Midbrain (tissue), 1 donor: ENCODE measurements at regions not wholly inside any gene's neighbourhood (a gene's known extent, or its start where the extent isn't known, plus 50 kb on each side); places are given as distances from the start of the nearest gene placed in this dataset.

Source experiments
- DNase-seq: peaks from one replicate; lab custom pipeline; 2025; lab: John Stamatoyannopoulos, UW

DNA sequence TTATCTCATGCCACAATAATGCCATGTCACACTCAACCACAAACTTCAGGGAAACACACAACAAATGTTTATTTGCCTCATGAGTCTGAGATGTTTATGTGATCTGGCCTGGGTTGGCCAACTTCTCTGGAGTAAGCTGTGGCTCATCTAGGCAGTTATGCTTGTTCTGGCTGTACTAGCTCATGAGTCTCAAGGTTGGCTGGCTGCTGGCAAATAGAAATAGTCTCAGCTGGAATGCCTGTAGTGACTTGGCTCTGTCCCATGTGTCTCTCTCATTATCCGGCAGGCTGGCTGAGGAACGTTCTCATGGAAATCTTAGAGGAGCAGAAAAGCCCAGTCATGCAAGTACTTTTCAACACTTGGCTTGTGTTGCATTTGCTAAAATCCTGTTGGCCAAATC, 234.9 kb upstream of the CDH2 start:
- DNase-seq, result no peak

DNA sequence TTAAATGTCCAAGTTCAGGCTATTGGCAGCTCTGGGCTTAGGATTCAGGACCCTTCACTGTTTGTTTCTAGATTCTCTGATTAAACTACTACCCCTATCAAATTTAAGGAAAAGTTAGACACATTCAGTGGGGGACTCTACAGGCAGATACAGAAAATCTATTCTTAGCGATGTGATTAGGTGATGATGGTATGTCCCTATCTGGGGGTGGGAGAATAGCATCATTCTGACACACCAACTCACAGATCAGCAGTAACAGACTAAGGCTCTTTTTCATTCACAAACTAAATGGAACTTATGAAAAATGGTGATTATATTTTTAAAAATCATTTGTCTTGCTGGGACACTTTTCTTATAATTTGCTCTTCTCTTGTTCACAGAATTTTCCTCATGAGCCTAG, 232.9 kb upstream of the CDH2 start:
- DNase-seq, result no peak

DNA sequence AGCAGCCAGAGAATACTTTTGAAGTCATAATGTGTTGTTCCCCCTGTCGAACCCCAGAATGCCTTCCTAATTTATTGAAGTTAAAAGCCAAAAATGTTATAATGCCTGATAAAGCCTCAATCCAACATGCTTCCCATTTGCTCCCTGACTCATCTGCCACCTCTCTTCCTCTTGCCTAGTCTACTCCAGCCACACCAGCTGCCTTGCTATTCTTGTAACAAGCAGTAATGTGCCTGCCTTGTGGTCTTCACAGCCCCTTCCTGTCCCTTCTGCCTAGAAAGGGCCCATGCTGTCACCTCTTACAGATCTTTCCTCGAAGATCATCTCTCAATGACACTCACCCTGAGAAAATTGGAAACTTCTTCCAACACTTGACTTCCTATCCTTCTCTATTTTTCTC, 231.6 kb upstream of the CDH2 start:
- no peak for DNase-seq

DNA sequence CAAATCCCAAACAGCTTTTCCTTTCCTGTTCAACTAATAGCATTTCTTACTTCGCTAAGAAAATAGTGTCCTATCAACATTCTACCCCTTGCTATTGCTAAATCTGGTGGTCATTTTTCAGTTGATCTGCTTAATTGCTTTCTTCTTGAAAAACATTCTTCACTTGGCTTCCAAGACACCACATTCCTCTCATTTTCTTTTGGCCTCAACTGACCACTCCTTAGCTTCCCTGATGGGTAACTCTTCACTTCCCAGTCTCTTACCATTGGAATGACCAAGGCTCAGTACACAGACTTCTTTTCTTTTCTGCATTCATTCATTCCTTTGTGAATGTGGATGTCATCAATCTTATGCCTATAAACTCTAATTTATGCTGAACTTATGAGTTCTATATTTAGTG, 230.8 kb upstream of the CDH2 start:
- no peak for DNase-seq

DNA sequence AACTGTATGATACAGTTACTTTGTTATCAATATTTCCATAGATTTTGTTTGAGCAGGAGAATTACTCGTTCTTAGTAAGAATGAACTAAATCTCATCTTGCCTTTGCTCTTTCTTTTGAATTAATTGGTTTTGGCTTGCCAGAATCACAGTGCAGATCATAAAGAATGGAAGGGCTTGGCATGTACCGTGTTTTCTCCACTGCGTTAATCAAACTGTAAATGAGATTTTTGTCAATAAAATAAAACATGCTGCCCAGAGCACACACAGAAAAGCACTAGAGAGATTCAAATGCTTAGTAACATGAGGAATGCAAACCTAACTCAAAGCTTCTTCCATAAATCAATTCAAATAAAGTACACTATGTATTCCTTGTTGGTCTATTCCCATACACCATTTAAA, 229.6 kb upstream of the CDH2 start:
- DNase-seq, result no peak

DNA sequence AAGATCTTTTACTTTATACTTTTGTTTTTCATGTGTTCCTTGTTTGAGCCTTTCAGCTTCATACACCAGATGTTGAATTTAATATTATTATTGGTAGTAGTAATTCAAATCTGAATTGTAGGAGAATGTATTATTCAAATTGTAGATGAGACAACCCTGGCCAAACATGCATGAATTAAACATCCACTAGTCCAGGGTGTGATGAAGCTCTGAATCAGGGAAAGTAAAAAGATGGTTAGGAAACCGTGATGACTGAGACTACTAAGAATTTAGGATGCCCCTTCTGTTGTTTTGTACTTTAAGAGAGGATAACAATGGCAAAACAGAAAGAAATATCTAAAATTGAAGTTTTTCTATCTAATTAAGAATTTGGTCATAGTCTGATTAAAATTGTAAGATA, 227.8 kb upstream of the CDH2 start:
- no peak for DNase-seq

DNA sequence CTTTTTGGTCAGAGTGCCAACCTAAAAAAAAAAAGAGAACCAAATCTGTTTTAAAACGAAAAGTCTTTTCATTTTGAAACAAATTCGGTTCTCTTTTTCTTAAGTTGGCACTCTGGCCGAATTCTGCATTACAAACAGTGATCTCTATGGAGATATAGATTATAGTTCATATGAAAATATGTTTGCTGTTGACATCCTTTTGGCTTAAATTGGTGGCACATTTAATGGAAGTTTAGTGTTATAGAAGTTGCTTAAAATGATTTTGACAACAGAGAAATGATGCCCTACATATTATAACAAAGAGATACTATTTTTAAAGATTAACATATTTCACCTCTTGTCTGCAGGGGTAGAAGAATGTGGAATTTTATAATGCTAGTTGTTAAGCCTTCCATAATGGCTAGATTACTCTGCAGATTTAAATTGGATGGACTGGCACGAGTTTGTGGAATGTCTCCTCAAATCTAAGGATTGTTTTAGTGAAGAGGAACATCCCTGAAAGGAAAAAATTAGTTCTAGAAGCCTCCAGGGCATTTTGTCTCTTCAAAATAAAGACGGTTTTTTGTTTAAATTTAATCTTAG, 222.9 kb upstream of the CDH2 start:
- no peak for DNase-seq

DNA sequence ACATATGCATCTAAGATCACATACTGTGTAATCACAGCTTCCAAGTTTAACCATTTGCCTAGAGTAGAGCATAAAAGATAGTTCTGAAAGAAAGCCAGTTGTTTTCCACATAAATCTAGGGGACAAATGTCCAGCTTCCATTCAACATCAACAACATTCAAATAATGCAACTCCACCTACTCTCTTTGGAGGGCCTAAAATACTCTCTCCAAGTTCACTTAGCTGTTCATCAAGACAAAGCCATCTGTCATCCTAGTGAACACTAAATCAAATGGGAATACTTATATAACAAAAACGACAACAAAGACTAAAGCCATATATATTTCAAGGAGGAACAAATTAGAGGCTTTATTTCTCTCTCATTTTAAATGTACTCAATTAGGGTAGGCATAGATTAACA, 221.5 kb upstream of the CDH2 start:
- no peak for DNase-seq

DNA sequence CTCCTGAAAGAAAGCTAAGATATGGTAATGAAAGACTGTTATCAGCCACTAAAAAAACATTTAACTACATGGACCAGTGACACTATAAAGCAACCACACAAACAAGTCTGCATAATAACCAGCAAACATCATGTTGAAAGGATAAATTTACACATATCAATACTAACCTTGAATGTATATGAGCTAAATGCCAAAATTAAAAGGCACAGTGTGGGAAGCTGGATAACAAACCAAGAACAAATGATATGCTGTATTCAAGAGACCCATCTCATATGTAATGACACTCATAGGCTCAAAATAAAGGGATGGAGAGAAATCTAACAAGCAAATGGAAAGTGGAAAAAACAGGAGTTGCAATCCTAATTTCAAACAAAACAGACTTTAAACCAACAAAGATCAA, 213.1 kb upstream of the CDH2 start:
- DNase-seq, result no peak

DNA sequence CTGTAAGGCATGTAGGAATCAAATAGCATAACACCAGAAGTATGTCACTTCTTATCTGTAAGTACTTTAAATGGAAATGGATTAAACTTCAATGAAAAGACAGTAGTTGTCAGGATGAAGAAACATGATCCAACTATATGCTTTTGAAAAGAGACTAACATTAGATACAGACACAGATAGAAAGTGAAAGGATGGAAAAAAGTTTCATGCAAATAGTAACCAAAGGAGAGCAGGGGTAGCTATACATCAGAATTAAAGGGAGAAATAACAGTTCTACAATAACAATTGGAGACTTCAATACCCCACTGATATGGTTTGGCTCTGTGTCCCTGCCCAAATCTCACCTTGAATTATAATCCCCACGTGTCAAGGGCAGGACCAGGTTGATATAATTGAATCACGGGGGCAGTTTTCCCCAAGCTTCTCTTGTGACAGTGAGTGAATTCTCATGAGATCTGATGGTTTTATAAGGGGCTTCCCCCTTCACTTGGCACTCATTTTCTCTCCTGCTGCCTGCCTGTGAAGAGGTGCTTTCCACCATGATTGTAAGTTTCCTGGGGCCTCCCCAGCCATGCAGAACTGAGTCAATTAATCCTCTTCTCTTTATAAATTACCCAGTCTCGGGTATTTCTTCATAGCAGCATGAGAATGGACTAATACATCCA, 205.4 kb upstream of the CDH2 start:
- DNase-seq, result no peak

DNA sequence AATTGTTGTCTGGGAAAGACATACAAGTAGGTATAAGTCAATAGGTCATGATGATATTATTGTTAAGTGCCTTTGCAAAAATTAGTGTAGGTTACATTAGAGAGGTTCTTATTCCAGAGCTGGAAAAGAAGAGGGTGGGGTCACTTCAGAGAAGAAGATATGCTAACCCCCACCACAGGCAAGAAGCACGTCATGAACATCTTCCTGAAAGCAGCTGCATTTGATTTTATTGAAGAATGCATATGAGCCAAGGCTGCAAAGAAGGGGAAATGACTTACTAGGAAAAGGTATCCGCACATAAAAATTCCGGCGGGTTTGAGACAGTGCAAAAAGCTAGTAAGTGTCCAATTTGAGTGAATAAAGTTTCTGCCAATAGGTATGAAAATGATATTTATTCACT, 195.3 kb upstream of the CDH2 start:
- DNase-seq, result no peak

DNA sequence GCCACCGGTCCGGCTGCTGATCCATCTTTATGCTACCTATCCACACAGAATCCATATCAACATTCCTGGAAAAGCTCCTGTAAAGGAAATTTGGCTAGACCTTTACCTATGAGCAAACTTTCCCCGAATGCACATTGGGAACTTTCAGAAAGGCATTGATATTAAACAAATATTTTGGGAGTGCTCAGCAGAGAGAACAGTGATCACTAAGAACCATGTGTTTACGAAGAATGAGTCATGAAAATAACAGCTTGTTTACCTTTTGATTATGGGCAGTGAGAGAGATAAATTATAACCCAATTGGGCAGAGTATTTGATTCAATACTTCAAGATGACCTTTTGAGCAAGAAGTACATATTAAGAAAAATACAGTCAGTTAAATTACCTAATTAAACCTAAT, 189.7 kb upstream of the CDH2 start:
- no peak for DNase-seq

DNA sequence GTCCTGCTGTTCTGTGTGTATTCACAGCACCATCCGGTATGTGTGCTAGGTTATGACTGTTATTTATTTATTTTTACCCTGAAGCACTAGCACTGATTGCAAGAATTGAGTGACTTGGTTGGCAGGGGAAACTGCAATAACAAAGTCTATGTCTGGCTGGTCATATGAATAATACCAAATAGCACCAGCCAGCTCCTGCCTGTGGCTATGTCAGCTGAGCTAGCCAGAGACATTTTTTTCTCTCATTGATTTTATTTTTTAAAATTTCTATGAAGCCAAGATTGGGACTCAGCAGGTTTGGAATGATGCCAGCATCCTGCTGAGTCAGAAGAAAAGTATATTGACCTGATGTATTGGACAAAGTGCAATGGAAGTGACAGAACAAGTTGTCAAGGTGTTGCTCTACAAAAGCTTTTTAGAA, 188.5 kb upstream of the CDH2 start:
- no peak for DNase-seq

DNA sequence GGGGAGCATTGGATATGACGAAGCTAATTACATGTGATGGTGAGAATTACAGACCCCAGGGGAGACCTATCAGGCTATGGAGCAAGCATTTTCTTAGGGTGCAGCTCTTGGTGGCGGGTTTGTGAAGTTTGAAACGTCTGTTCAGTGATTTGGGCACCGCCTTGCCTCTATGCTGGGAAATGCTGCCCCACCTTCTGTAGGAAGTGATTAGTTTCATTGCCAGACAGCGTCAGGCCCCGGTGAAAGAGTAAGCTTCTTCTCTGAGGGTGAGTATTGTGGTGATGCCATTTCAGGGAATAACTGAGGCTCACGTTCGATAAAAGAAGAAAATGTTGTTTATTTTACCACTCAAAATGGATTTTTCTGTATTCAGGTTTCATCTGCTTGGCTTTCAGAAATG, 186.2 kb upstream of the CDH2 start:
- DNase-seq, result no peak

DNA sequence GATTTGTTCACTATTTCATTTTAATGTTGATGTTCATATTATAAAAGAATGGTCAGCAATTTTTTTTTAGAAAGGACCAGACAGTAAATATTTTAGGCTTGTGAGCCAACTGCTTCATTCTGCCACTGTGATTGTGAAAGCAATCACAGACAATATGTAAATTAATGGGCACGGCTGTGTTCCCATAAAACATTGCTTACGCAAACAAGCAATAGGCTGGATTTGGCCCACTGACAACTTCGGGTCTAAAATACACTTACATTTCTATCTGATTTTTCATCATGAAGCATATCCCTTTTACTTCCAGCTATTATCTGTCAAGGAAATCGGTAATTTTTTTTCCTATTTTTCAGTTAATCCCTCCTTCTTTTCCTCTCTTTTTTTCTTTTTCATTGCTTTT, 182.2 kb upstream of the CDH2 start:
- DNase-seq, result no peak

DNA sequence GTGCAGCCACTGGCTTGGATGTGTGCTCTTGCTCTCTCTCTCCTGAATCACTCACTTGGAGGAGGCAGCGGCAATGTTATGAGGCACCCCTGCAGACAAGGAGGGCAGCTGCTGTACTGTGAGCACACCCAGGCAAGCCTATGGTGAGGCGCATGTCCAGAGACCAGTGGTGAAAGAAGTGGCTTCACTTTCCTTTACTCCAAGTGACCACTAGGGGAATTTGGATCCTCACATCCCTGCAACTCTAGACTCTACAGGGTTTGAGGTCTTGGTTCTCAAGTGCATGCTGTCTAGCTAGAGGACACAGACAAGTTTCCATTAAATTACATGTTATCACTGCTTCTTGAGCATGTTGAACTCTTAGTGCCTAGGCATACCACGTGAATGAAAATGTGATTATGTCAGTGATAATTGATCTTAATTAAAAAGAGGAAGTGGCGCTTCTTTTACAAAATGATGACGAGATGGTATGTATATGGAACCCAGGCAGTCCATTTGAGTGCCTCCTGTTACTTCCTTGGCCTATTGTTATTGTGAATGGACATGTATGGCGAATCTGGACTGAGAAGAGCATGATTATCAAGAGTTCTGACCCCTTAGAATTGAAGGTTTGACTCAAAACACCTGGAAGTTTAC, 181.0 kb upstream of the CDH2 start:
- no peak for DNase-seq

DNA sequence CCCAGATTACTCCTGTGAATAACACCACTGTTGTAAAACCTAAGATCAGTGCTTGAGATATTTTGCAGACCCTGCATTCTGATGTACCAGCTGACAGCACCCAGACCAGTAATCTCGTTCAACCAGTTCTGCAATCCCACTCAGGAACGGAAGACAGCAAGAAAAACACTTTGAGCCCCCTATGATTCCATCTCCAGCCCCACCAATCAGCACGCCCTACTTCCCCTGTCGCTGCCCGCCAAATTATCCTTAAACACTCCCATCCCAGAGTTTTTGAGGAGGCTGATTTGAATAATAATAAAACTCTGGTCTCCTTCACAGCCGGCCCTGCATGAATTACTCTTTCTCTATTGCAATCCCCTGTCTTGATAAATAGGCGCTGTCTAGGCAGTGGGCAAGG, 173.9 kb upstream of the CDH2 start:
- no peak for DNase-seq

DNA sequence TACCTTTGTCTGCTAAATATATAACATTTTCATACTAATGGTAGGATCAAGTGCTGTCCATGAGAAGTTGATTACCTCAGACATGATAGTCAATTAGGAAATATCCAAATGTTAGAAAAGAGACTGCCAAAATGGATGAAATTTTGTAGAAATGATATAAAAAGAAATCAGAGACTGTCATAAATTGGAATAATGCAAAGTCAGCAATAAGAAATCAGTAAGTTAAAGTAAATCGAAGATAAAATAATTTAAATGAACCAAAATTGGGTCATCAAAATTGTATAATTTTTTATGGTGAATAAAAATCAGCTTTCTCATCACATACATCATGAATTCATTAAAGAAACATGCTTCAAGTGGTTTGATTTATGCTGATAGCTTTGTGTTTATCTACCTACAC, 165.3 kb upstream of the CDH2 start:
- no peak for DNase-seq

DNA sequence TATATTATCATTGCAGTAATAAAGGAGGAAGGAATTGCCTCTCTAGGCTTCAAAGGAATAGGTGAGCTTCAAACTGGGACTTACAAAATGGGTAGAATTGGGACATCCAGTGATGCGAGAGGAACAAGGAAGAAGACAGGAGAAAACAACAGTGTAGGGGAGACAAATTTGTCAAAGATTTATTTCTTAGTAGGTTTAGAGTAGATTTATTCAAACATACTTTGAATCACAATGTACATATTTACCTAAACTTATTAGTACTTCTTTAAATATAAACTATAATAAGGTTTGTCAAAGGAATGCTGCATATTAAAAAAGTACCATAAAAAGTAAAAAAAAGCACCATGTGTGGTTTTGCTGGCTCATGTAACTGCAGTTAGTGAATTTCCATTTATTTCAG, 161.4 kb upstream of the CDH2 start:
- no peak for DNase-seq

DNA sequence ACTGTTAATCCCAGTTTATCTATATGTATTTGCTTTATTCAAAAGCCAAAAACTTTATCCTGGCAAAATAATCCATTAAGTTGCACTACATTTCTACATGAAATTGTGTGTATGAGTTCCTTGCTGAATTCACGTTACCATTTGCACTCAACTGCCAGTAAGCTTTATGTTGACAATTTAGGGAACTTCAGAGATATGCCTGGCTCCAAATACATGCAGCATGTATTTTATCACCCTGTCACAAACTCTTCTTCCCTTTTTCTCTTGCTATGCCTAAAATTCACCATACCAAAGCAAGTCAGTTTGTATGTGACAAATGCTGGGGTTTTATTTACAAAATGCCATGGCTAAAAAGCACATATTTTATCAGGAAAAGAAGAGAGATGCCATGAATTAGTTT, 157.6 kb upstream of the CDH2 start:
- no peak for DNase-seq

DNA sequence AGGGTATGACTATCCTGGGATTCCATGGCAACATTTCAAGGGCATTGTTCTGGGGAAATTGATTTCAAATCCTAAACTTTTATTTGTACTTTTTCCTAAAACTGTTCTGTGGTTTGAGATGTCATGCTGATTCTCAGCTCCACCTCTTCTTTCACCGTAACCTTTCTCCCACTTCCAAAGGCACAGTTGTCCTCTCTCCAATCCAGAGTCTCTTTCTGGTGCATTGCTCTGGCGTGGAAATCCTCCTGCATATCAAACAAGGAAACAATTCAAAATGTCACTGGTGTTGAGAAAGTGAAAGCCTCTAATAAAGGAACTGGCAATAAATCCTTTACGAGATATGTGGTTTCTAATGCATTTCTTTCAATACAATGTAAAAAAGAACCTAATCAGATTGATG, 155.1 kb upstream of the CDH2 start:
- DNase-seq, result no peak

DNA sequence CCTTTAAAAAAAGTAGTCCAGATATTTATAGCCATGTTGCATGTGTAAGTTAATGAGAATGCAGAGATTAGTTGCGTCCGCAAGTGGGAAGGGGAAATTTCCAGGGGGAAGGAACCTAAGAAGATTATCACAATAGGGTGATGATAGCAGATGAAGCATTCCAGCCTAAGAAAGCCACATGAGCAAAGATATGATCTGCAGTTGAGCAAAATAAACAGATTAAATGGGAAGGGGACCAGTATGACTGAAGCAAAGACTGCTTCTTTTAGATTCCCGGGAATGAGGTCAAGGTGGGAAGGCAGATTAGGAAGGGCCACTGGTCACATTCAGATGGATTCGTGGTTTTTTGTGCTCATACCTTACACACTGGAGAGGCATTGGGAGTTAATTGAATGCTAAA, 154.6 kb upstream of the CDH2 start:
- no peak for DNase-seq

DNA sequence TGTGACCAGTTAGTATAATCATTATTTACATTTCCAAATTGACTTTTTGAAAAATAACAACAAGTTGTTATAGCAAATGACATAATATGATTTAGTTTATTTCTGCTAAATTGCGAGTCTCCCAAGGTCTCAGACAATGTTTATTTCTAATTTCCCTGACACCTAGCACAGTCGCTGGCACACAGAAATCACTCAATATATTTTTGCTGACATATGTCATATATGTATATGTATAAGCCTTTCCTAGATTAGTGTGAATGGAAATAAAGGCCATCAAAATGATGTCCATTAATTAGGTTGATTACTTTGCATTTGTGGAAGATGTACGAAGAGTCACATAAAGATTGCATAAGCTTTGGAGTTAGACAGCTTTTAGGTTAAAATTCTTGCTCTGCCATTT, 136.7 kb upstream of the CDH2 start:
- DNase-seq, result no peak

DNA sequence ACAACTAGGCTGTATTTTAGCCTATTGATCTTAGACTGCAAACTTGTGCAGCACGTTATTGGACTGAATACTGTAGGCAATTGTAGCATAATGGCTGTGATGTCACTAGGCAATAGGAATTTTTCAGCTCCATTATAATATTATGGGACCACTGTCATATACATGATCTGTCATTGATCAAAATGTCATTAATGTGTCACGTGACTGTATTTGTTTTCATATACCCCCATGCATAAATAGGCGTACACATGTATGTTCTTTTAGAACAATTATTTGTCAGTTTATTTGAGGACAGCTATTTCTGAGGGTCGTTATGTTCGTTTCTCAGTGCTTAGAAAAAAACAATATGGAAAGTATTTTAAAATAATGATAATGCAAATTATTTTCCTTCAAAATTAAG, 111.9 kb upstream of the CDH2 start:
- DNase-seq, result no peak
